Gastroesophageal sphincter (tissue), 4 donors: ENCODE measurements at regions not wholly inside any gene's neighbourhood (a gene's known extent, or its start where the extent isn't known, plus 50 kb on each side); places are given as distances from the start of the nearest gene placed in this dataset.

Experiments
- ATAC-seq: fragments of 150-250 bp; one replicate; pipeline ENCODE4 v1.9.1; 2016; ENCODE audit warnings: mild to moderate bottlenecking, moderate library complexity
- H3K27ac ChIP-seq, 4 donors: fragments of 200-600 bp; sonication (generic) in 3 of 4; 1 replicate in 3 of 4; 2 replicates in 1 of 4; pipeline ENCODE4 v1.5.1; 2016 to 2019
- H3K27me3 ChIP-seq: fragments of 200-600 bp; sonication (generic); one replicate; pipeline ENCODE4 v1.5.1; 2019
- H3K36me3 ChIP-seq, 2 donors: fragments of 200-600 bp; sonication (generic); one replicate each; pipeline ENCODE4 v1.5.1; 2019; ENCODE audit warnings: control low read depth in 1 of 2
- H3K4me1 ChIP-seq, 3 donors: fragments of 200-600 bp; sonication (generic); 1 replicate in 2 of 3; 2 replicates in 1 of 3; pipeline ENCODE4 v1.5.1; 2016 to 2019; ENCODE audit warnings: control low read depth in 2 of 3
- H3K4me3 ChIP-seq, 2 donors: fragments of 200-600 bp; sonication (generic); one replicate each; pipeline ENCODE4 v1.5.1; 2019; ENCODE audit warnings: mild to moderate bottlenecking in 1 of 2, moderate library complexity in 1 of 2
- H3K9me3 ChIP-seq, 3 donors: fragments of 200-600 bp; sonication (generic); one replicate each; pipeline ENCODE4 v1.5.1; 2017 to 2019; ENCODE audit warnings: control low read depth in 2 of 3
- EP300 ChIP-seq: sonication (generic); formaldehyde crosslinking; IDR thresholded peaks from one replicate; pipeline ENCODE4 v1.6.1; 2017; ENCODE audit warnings: antibody characterized with exemption, mild to moderate bottlenecking
- POLR2A ChIP-seq, 2 donors: fragments of 450-650 bp; IDR thresholded peaks; one replicate each; pipeline ENCODE4 v1.6.1; 2017; ENCODE audit warnings: antibody characterized with exemption in 2 of 2, mild to moderate bottlenecking in 2 of 2, moderate library complexity in 1 of 2
- POLR2AphosphoS5 ChIP-seq: sonication (generic); formaldehyde crosslinking; IDR thresholded peaks from one replicate; pipeline ENCODE4 v1.6.1; 2017; ENCODE audit warnings: antibody characterized with exemption
- WGBS, 2 donors: methylation state at CpG; one replicate each; pipeline ENCODE4 v1.1.5; 2018; ENCODE audit warnings: low coverage in 1 of 2; 5-methylcytosine and 5-hydroxymethylcytosine counted together
- TF ChIP-seq, protein P1 (sequence below), 4 experiments: fragments of 200-600 bp in 2 of 4; fragments of 450-650 bp in 2 of 4; sonication (generic) in 1 of 4; IDR thresholded peaks; one replicate each; pipeline ENCODE4 v1.5.1; 2017 to 2019; ENCODE audit warnings: antibody characterized with exemption in 4 of 4, mild to moderate bottlenecking in 2 of 4, moderate library complexity in 2 of 4

DNA sequence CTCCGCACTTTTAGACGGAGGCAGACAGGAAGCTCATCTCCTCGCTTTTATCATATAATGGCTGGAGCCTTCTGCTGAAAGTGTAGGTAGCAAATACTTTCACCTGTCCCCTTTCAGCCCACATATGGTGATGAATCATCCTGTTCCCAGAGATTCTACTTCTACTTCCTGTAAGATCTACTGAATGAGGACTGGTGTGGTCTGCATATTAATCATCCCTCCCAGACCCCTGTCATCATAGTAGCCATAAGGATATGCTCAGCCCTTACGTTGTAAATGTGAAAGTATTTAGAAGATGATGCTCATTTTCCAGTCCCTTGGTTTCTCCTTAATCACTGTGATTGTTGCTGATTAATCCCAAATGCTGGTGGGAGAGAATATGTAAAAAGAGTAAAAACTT lies 268.2 kb upstream of the GRIP1 start:
- WGBS, 2 donors, result 70 to 79% methylated on average over 4 of the region's 4 CpGs
- H3K36me3 ChIP-seq, result no peaks in the 10 kb centered on the region
- H3K4me3 ChIP-seq, result no peak overlapping the region
- TF ChIP-seq EP300 (no peak), POLR2AphosphoS5 (no peak), POLR2A (IDR thresholded peaks at IDR 0.05) (no peak)
- TF ChIP-seq, protein P1, sequence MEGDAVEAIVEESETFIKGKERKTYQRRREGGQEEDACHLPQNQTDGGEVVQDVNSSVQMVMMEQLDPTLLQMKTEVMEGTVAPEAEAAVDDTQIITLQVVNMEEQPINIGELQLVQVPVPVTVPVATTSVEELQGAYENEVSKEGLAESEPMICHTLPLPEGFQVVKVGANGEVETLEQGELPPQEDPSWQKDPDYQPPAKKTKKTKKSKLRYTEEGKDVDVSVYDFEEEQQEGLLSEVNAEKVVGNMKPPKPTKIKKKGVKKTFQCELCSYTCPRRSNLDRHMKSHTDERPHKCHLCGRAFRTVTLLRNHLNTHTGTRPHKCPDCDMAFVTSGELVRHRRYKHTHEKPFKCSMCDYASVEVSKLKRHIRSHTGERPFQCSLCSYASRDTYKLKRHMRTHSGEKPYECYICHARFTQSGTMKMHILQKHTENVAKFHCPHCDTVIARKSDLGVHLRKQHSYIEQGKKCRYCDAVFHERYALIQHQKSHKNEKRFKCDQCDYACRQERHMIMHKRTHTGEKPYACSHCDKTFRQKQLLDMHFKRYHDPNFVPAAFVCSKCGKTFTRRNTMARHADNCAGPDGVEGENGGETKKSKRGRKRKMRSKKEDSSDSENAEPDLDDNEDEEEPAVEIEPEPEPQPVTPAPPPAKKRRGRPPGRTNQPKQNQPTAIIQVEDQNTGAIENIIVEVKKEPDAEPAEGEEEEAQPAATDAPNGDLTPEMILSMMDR (IDR thresholded peaks at IDR 0.05), result no peak
- H3K27me3 ChIP-seq, result no peaks in the 10 kb centered on the region
- H3K27ac ChIP-seq, result no peak overlapping the region
- H3K4me1 ChIP-seq, result no peaks in the 10 kb centered on the region
- H3K9me3 ChIP-seq, result no peaks in the 10 kb centered on the region
- ATAC-seq, result no peak

DNA sequence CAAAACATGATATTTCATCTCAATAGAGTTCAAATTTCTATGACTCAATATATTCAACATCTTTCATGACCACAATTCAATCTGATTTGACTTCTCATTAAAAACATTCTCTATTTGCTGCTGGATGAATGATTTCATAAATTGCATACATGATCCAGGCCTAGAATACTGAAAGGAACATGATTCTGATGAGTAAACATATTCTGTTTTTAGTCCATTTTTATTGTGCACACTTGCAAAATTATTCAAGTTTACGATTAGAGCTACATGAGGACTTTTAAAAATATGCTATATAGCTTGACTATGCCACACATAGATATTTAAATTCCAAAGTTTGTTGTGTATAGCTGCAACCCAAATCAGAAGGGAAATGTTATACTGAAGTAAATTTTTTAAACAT lies 273.8 kb upstream of the GRIP1 start:
- Histone ChIP-seq H3K27ac (no peak overlapping the region), H3K4me1 (no peaks in the 10 kb centered on the region), H3K4me3 (no peak overlapping the region), H3K27me3 (no peaks in the 10 kb centered on the region), H3K9me3 (no peaks in the 10 kb centered on the region), H3K36me3 (no peaks in the 10 kb centered on the region)
- ATAC-seq, result no peak
- WGBS, 2 donors, result 80 to 92% methylated on average over 1 of the region's 1 CpG
- TF ChIP-seq POLR2AphosphoS5 (no peak), POLR2A (IDR thresholded peaks at IDR 0.05) (no peak), EP300 (no peak)
- TF ChIP-seq, protein P1 (IDR thresholded peaks at IDR 0.05), result no peak

DNA sequence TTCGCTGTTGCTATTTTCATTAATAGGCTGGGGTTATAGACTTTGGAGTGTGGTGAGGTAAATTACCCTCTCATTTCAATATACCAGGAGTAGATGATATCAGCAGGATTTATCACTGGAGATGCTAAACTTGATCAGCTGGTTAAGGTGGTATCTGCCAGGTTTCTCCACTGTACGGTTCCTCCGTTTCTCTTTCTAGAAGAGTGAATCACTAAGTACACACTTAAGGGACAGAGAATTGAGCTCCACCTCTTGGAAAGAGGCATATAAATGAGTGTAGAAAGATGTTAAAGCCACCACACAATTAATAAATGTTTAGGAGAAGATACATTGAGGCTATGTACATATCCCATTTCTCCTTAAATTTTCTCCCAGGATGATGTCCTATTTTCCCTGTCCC lies 277.4 kb upstream of the GRIP1 start:
- no peak overlapping the region for H3K4me3 ChIP-seq
- TF ChIP-seq POLR2A (IDR thresholded peaks at IDR 0.05), result no peak
- no peak for TF ChIP-seq POLR2AphosphoS5
- TF ChIP-seq, protein P1 (IDR thresholded peaks at IDR 0.05), result no peak
- no peak for TF ChIP-seq EP300
- WGBS, 2 donors, result 84 to 96% methylated on average over 3 of the region's 3 CpGs
- no peaks in the 10 kb centered on the region for H3K4me1 ChIP-seq
- no peak for ATAC-seq
- no peak overlapping the region for H3K27ac ChIP-seq
- H3K27me3 ChIP-seq, result no peaks in the 10 kb centered on the region
- H3K9me3 ChIP-seq, result no peaks in the 10 kb centered on the region
- no peaks in the 10 kb centered on the region for H3K36me3 ChIP-seq

DNA sequence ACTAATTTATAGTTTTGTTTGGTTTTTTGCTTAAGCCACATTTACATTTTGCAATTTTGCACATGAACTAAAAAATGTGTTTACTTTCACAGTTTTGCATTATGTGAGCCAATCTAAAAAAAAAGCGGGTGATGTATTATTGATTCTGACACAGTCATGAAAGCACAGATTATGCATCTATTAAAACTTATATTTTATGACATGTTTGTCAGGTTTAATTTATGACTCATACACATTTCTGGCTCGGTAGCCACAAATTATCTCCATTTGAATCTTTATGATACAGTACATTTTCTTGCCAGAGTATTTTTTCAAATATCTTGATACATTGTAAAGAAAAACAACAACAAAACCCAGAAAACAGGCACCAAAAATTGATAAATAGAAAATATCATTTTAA lies 280.4 kb upstream of the GRIP1 start:
- Histone ChIP-seq H3K27ac (no peak overlapping the region), H3K27me3 (no peaks in the 10 kb centered on the region), H3K36me3 (no peaks in the 10 kb centered on the region), H3K9me3 (no peaks in the 10 kb centered on the region), H3K4me1 (no peaks in the 10 kb centered on the region), H3K4me3 (no peak overlapping the region)
- no peak for ATAC-seq
- 56 to 77% methylated on average over 2 of the region's 2 CpGs for WGBS, 2 donors
- TF ChIP-seq POLR2A (IDR thresholded peaks at IDR 0.05) (no peak), POLR2AphosphoS5 (no peak), EP300 (no peak)
- TF ChIP-seq, protein P1 (IDR thresholded peaks at IDR 0.05), result no peak

DNA sequence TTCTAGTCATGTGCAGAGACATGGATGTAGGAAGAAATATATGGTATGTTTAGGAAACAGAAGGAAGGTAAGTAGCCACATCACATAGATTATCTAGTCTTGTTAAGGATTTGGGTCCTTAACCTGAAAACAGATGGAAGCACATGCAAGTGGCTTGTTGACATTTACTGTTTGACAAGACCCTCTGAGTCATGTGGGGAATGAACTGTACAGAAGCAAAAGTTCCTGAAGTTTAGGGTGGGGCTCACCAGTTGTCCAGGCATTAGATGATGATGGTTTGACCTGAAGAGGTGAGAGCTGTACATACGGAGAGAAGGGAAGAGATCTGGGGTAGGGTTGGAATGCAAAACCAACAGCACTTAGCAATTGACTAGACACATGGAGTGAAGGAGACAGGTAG lies 281.1 kb upstream of the GRIP1 start:
- WGBS, 2 donors, result 80 to 89% methylated on average over 1 of the region's 1 CpG
- Histone ChIP-seq H3K4me1 (no peaks in the 10 kb centered on the region), H3K27ac (no peak overlapping the region), H3K36me3 (no peaks in the 10 kb centered on the region), H3K4me3 (no peak overlapping the region), H3K9me3 (no peaks in the 10 kb centered on the region), H3K27me3 (no peaks in the 10 kb centered on the region)
- TF ChIP-seq, protein P1 (IDR thresholded peaks at IDR 0.05), result no peak
- no peak for TF ChIP-seq EP300
- no peak for TF ChIP-seq POLR2A (IDR thresholded peaks at IDR 0.05)
- no peak for TF ChIP-seq POLR2AphosphoS5
- no peak for ATAC-seq
